ENCODE measurements at regions not wholly inside any gene's neighbourhood (a gene's known extent, or its start where the extent isn't known, plus 50 kb on each side); places are given as distances from the start of the nearest gene placed in this dataset.

DNA sequence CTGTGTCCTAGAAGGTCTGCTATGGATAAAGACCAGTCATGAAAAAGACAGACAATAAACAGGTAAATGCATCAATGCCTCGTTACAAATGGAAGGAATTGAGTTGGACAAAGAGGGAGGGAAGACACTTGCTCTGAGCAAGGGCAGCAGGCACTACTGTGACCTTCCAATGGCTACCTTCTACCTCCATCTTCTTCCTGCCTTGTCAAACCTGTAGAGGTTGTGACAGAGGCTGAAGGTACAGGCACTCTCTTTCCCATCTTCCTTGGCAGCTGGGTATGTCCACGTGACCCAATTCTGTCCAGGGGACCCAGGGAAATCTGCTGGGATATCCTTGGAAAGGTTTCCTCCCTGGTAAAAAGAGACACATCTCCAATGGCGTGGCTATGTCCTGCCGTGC lies 274.8 kb downstream of the TFAP2C start:
- WGBS, 2 experiments (ENCODE audit: insufficient coverage in 1 of 2, insufficient read length in 1 of 2): 88 to 97% methylated on average over 4 of the region's 4 CpGs
- Mint-ChIP-seq H3K4me3 (no peak overlapping the region), H3K27me3 (ENCODE audit: insufficient read depth) (peaks cover 7% of the 10 kb centered on the region), H3K27ac (no peak overlapping the region), H3K36me3 (ENCODE audit: low read depth) (no peaks in the 10 kb centered on the region), H3K4me1 (no peaks in the 10 kb centered on the region), H3K9me3 (peaks cover 10% of the 10 kb centered on the region)
- H3K4me3 ChIP-seq (ENCODE audit: low read length): no peak overlapping the region
- TF ChIP-seq, protein P1, sequence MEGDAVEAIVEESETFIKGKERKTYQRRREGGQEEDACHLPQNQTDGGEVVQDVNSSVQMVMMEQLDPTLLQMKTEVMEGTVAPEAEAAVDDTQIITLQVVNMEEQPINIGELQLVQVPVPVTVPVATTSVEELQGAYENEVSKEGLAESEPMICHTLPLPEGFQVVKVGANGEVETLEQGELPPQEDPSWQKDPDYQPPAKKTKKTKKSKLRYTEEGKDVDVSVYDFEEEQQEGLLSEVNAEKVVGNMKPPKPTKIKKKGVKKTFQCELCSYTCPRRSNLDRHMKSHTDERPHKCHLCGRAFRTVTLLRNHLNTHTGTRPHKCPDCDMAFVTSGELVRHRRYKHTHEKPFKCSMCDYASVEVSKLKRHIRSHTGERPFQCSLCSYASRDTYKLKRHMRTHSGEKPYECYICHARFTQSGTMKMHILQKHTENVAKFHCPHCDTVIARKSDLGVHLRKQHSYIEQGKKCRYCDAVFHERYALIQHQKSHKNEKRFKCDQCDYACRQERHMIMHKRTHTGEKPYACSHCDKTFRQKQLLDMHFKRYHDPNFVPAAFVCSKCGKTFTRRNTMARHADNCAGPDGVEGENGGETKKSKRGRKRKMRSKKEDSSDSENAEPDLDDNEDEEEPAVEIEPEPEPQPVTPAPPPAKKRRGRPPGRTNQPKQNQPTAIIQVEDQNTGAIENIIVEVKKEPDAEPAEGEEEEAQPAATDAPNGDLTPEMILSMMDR (conservative IDR thresholded peaks at IDR 0.05): no peak
- no peak overlapping the region for H3K9ac ChIP-seq (ENCODE audit: extremely low read depth, low read length, poor library complexity, severe bottlenecking)
- no peak for DNase-seq
- no peaks in the 10 kb centered on the region for H3K27me3 ChIP-seq (ENCODE audit: control insufficient read depth, insufficient read depth, low read length, poor library complexity, severe bottlenecking)
- H3K9me3 ChIP-seq (ENCODE audit: control insufficient read depth, low read length): peaks cover 7% of the 10 kb centered on the region
- no peaks in the 10 kb centered on the region for H3K4me1 ChIP-seq (ENCODE audit: control insufficient read depth, insufficient read depth, low read length)
- H3K36me3 ChIP-seq (ENCODE audit: control insufficient read depth, insufficient read depth, low read length): no peaks in the 10 kb centered on the region
- H3K27ac ChIP-seq (ENCODE audit: low read depth, low read length): no peak overlapping the region

DNA sequence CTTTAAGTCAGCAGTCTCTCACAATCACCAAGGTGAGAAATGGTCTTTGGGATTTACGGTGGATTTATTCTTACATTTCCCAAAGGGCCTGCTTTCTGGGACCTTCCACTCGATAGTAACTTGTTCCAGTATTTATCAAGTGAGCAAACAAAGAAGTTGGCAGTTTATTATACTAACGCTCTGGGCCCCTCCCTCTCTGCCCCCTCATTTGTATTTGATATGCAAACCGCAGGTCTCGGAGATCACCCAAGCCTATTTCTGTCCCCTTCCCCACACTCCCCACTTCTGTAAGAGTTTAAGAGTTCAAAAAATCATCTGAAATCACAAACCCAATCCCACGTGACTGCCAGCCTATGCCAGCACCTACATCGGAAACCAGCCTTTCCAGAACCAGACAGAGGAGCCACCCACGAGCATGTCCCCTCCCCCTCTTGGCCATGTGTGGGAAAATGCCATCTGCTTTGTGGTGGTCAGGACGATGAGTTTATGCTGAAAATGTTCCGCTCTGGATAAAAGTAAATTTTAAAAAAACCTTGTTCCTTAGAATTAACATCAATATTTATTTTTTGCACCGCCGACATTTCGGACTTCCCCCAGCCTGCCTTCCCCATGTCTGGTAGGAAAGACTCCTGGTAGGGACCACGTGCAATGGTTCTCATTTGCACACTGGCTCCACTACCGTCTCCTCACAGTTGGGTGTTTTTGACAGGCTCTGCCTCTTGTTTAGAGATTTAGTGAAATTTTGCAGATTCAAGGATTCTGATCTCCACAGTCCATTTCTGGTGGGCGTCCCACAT lies 281.0 kb downstream of the TFAP2C start:
- H3K9ac ChIP-seq (ENCODE audit: extremely low read depth, low read length, poor library complexity, severe bottlenecking): no peak overlapping the region
- TF ChIP-seq, protein P1 (conservative IDR thresholded peaks at IDR 0.05): no peak
- no peaks in the 10 kb centered on the region for H3K9me3 Mint-ChIP-seq
- H3K4me3 Mint-ChIP-seq: no peak overlapping the region
- no peak overlapping the region for H3K4me3 ChIP-seq (ENCODE audit: low read length)
- H3K36me3 Mint-ChIP-seq (ENCODE audit: low read depth): no peaks in the 10 kb centered on the region
- no peaks in the 10 kb centered on the region for H3K36me3 ChIP-seq (ENCODE audit: control insufficient read depth, insufficient read depth, low read length)
- peak overlapping the region; percentile 35 for H3K27ac Mint-ChIP-seq
- DNase-seq: no peak
- H3K27me3 ChIP-seq (ENCODE audit: control insufficient read depth, insufficient read depth, low read length, poor library complexity, severe bottlenecking): no peaks in the 10 kb centered on the region
- H3K9me3 ChIP-seq (ENCODE audit: control insufficient read depth, low read length): no peaks in the 10 kb centered on the region
- peaks cover 10% of the 10 kb centered on the region for H3K4me1 Mint-ChIP-seq
- H3K27ac ChIP-seq (ENCODE audit: low read depth, low read length): no peak overlapping the region
- H3K27me3 Mint-ChIP-seq (ENCODE audit: insufficient read depth): peaks cover 16% of the 10 kb centered on the region
- WGBS, 2 experiments (ENCODE audit: insufficient coverage in 1 of 2, insufficient read length in 1 of 2): 82 to 95% methylated on average over 8 to 15 of the region's 16 CpGs
- H3K4me1 ChIP-seq (ENCODE audit: control insufficient read depth, insufficient read depth, low read length): no peaks in the 10 kb centered on the region

DNA sequence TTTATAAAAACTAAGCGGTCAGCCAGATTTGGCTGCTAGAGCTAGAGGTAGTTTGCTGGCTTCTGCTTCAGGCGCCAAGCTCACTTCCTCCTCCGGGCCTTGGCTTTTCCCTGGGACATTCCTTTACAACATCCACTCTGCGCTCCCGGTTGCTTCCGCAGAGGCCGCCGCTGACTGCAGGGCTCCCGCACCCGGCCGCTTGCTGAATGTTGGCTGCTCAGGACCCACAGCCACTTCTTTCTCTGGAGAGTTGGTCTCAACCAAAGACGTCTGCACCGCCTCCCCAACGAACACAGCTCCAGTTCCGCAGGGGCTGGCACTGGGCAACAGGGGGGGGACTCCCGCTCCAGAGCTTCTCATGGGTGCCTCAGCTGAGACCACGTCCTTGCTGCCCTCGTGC lies 282.8 kb downstream of the TFAP2C start:
- Histone ChIP-seq H3K9ac (ENCODE audit: extremely low read depth, low read length, poor library complexity, severe bottlenecking) (no peak overlapping the region), H3K4me3 (ENCODE audit: low read length) (no peak overlapping the region), H3K27me3 (ENCODE audit: control insufficient read depth, insufficient read depth, low read length, poor library complexity, severe bottlenecking) (no peaks in the 10 kb centered on the region), H3K4me1 (ENCODE audit: control insufficient read depth, insufficient read depth, low read length) (no peaks in the 10 kb centered on the region), H3K9me3 (ENCODE audit: control insufficient read depth, low read length) (no peaks in the 10 kb centered on the region), H3K36me3 (ENCODE audit: control insufficient read depth, insufficient read depth, low read length) (no peaks in the 10 kb centered on the region), H3K27ac (ENCODE audit: low read depth, low read length) (no peak overlapping the region)
- TF ChIP-seq, protein P1 (conservative IDR thresholded peaks at IDR 0.05): no peak
- Mint-ChIP-seq H3K36me3 (ENCODE audit: low read depth) (no peaks in the 10 kb centered on the region), H3K4me3 (no peak overlapping the region), H3K27ac (no peak overlapping the region), H3K27me3 (ENCODE audit: insufficient read depth) (peaks cover 11% of the 10 kb centered on the region), H3K4me1 (peaks cover 10% of the 10 kb centered on the region), H3K9me3 (no peaks in the 10 kb centered on the region)
- peak; percentile 64 for DNase-seq
- WGBS, 2 experiments (ENCODE audit: insufficient coverage in 1 of 2, insufficient read length in 1 of 2): 91 to 95% methylated on average over 11 to 18 of the region's 18 CpGs

Data from endodermal cell (in vitro differentiated cells).